ENCODE measurements at regions not wholly inside any gene's neighbourhood (a gene's known extent, or its start where the extent isn't known, plus 50 kb on each side); places are given as distances from the start of the nearest gene placed in this dataset.

DNA sequence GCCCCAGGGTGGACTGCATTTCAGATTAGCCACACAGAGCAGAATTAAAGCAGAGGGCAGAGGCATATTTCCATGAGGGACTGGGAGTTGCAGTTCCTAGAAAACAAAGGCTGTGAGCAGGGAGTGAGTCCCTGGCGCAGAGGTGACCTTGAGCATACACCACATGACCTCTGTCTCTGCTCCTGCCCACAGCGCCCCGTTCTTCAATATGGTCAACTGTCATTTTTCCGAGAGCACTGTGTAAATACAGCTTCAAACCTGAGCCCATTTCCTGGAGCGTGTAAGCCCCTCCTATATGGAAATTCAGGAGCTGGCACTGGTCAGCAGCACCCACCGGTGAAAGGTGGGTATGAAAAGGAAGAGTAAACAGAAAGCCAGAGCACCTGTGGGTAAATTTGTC lies 192.2 kb upstream of the PELI2 start:
- TF ChIP-seq, protein P1, sequence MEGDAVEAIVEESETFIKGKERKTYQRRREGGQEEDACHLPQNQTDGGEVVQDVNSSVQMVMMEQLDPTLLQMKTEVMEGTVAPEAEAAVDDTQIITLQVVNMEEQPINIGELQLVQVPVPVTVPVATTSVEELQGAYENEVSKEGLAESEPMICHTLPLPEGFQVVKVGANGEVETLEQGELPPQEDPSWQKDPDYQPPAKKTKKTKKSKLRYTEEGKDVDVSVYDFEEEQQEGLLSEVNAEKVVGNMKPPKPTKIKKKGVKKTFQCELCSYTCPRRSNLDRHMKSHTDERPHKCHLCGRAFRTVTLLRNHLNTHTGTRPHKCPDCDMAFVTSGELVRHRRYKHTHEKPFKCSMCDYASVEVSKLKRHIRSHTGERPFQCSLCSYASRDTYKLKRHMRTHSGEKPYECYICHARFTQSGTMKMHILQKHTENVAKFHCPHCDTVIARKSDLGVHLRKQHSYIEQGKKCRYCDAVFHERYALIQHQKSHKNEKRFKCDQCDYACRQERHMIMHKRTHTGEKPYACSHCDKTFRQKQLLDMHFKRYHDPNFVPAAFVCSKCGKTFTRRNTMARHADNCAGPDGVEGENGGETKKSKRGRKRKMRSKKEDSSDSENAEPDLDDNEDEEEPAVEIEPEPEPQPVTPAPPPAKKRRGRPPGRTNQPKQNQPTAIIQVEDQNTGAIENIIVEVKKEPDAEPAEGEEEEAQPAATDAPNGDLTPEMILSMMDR (IDR thresholded peaks at IDR 0.05; ENCODE audit: low read depth, low read length): no peak
- ChIA-PET POLR2A (no interaction called here), CTCF (no interaction called here)
- no peak overlapping the region for H3K27ac ChIP-seq (ENCODE audit: low read depth, low read length)
- no peak for DNase-seq (ENCODE audit: low read depth, low spot score)
- no peak overlapping the region for H3K4me3 ChIP-seq (ENCODE audit: low read depth, low read length)
- H3K9me3 ChIP-seq (ENCODE audit: control insufficient read depth, insufficient read depth, low read length): no peaks in the 10 kb centered on the region
- H3K27me3 ChIP-seq (ENCODE audit: control insufficient read depth, insufficient read depth, low read length): peaks cover 16% of the 10 kb centered on the region

DNA sequence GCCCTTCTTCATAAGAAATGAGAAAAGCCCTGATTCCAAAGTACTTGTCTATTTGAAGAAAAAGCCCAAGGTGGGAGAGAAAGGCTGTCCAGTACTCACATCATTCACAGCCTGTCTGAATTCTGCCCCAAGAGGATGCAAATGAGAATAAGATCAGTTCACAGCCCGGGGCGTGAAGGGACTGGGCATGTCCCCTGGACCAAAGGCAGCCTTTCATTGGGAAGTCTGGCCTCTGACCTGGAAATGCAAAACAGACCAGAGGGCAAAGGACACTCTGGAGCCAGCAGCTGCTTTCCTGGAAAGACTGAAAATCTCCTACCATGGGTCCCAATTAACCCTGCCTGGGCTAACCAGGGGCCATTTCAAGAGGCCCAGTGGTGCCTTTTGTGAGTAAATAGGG lies 191.2 kb upstream of the PELI2 start:
- H3K27ac ChIP-seq (ENCODE audit: low read depth, low read length): peak overlapping the region; percentile 11
- H3K9me3 ChIP-seq (ENCODE audit: control insufficient read depth, insufficient read depth, low read length): no peaks in the 10 kb centered on the region
- ChIA-PET CTCF (no interaction called here), POLR2A (no interaction called here)
- no peak for DNase-seq (ENCODE audit: low read depth, low spot score)
- H3K4me3 ChIP-seq (ENCODE audit: low read depth, low read length): no peak overlapping the region
- TF ChIP-seq, protein P1 (IDR thresholded peaks at IDR 0.05; ENCODE audit: low read depth, low read length): no peak
- peaks cover 16% of the 10 kb centered on the region for H3K27me3 ChIP-seq (ENCODE audit: control insufficient read depth, insufficient read depth, low read length)

DNA sequence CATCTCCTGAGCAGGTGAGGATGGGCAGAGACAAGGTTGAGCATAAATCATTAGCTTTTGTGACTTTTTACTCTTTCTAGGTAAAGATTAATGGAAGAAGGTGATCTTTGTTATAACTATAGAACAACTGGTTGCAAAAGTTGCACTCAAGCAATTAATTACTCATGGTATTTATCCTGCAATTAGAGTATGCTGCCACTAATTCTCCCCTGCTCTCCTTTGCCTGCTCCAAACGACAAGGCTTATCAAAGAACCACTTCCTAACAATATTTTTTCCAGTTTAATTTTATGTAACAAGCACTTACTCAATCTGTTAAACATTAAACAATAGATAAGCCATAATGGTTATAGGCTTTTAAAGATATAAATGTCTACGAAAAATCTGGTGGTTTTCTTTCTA lies 189.9 kb upstream of the PELI2 start:
- ChIA-PET CTCF (no interaction called here), POLR2A (no interaction called here)
- no peaks in the 10 kb centered on the region for H3K9me3 ChIP-seq (ENCODE audit: control insufficient read depth, insufficient read depth, low read length)
- TF ChIP-seq, protein P1 (IDR thresholded peaks at IDR 0.05; ENCODE audit: low read depth, low read length): no peak
- H3K4me3 ChIP-seq (ENCODE audit: low read depth, low read length): no peak overlapping the region
- DNase-seq (ENCODE audit: low read depth, low spot score): no peak
- peaks cover 13% of the 10 kb centered on the region for H3K27me3 ChIP-seq (ENCODE audit: control insufficient read depth, insufficient read depth, low read length)
- no peak overlapping the region for H3K27ac ChIP-seq (ENCODE audit: low read depth, low read length)

DNA sequence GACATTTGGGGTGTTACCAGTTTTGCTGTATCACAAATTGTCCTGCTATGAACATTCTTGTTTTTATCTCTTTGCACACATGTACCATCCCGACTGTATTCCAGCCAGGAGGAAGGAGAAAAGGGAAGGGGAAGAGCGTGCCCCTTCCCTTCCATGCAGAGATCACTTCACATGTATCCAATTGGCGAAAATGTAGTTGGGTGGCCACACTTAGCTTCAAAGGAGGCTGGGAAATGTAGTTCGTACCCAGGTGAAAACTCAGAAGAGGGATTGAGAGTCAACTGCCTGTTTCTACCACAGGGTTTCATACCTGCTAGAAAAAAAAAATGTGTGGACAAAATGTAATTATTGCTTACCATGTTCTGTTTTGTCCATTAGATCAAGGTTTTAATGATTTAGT lies 189.1 kb upstream of the PELI2 start:
- peaks cover 5% of the 10 kb centered on the region; the same call in 1 of the 2 replicates for H3K9me3 ChIP-seq (ENCODE audit: control insufficient read depth, insufficient read depth, low read length)
- no peak for DNase-seq (ENCODE audit: low read depth, low spot score)
- H3K27me3 ChIP-seq (ENCODE audit: control insufficient read depth, insufficient read depth, low read length): peaks cover 13% of the 10 kb centered on the region
- ChIA-PET CTCF (no interaction called here), POLR2A (no interaction called here)
- no peak overlapping the region for H3K27ac ChIP-seq (ENCODE audit: low read depth, low read length)
- TF ChIP-seq, protein P1 (IDR thresholded peaks at IDR 0.05; ENCODE audit: low read depth, low read length): no peak
- no peak overlapping the region for H3K4me3 ChIP-seq (ENCODE audit: low read depth, low read length)

DNA sequence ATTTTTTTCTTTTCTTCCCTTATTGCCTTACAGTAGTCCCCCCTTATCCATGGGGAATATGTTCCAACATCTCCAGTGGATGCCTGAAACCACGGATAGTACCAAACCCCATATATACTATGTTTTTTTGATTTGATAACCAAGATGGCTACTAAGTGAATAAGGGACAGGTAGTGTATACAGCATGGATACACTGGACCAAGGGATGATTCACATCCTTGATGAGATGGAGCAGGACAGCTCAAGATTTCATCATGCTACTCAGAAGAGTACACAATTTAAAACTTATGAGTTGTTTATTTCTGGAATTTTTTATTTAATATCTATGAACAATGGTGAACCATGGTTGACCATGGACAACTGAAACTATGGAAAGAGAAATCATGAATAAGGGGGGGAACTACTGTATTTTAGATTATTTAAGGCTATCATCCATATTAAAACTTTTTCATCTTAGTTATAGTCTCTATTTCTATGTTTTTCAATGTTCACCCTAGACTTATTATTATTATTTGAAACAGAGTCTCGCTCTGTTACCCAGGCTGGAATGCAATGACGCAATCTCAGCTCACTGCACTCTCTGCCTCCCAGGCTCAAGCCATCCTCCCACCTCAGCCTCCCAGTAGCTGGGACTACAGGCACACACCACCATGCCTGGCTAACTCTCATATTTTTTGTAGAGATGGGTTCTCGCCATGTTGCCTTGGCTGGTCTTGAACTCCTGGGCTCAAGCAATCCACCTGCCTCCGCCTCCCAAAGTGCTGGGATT lies 188.0 kb upstream of the PELI2 start:
- peaks cover 5% of the 10 kb centered on the region; the same call in 1 of the 2 replicates for H3K9me3 ChIP-seq (ENCODE audit: control insufficient read depth, insufficient read depth, low read length)
- no peak overlapping the region for H3K27ac ChIP-seq (ENCODE audit: low read depth, low read length)
- peaks cover 13% of the 10 kb centered on the region for H3K27me3 ChIP-seq (ENCODE audit: control insufficient read depth, insufficient read depth, low read length)
- CTCF ChIA-PET: no interaction called here
- TF ChIP-seq, protein P1 (IDR thresholded peaks at IDR 0.05; ENCODE audit: low read depth, low read length): no peak
- POLR2A ChIA-PET: no interaction called here
- H3K4me3 ChIP-seq (ENCODE audit: low read depth, low read length): no peak overlapping the region
- DNase-seq (ENCODE audit: low read depth, low spot score): no peak

All from AG04450 (cell line).